ENCODE measurements at regions not wholly inside any gene's neighbourhood (a gene's known extent, or its start where the extent isn't known, plus 50 kb on each side); places are given as distances from the start of the nearest gene placed in this dataset.
"Not testable (repeated sequence)": the region's sequence is repeated elsewhere in the genome, so short reads cannot be mapped to it uniquely, and the experiment has no call there.

DNA sequence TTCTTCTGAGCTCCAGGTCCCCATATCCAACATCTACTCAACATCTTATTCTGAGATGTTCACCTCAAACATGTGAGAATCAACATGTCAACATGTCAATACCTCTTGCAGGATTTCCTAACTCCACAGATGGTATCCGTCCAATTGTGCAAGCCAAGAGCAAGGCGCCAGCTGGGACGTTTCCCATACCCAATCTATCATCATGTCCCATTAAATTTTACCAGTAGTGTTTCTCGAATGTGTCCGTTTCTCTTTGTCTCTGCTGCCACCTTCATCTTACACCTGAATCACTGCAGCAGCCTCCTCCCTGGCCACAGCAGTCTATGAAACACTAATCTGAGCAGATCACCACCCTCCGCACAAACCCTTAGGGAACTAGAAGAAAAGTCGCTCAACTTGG lies 78.0 kb upstream of the RPS6KA2 start:
- no peak for DNase-seq (ENCODE audit: low read depth in 4 of 4, low spot score in 3 of 4)

DNA sequence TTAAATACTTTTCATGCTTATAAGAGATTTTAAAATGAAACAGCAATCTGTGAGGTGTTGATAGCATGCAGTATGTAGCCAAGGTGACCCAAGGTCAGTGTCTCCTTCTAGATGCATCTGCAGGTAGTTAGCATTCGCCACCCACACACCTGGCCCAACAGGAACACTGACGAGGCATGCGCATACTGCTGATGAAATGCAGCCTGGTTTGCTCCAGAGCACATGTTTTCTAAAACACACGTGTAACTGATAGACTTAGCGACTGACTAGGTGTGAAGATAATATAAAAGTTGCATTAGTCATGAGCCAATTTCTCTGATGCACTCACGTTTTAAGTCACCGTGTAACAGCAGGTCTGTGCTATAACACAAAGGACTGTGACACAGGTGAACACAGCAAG lies 77.1 kb upstream of the RPS6KA2 start:
- DNase-seq (ENCODE audit: low read depth in 4 of 4, low spot score in 3 of 4), result no peak

DNA sequence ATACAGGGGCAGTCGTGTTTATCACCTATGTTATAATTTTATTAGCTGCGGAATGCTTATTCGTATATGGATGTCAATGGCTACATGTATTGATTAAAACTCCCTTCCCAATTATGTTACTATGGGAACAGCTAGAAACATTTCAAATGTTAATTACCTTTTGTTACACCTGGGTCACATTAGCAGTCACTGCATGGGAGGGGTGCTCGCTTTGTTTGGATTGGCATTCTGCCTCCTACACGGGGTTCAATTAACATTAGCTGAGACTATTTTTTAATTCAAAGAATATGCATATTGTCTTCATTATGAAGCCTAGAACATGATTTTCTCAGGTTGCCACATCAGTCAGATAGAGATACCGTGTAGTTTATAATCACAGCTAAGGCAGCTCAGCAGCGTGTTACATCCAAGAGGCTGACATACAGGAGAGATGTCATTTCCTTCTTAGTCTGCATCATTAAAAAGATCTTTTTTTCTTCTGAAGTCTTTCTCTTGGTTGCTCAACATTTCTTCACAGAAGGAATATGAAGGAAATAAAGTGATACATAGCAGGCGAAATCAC lies 76.2 kb upstream of the RPS6KA2 start:
- no peak for DNase-seq (ENCODE audit: low read depth in 4 of 4, low spot score in 3 of 4)

GRCh38 chr6:166701424-166701823 lies 74.4 kb upstream of the RPS6KA2 start:
- not testable (repeated sequence) for DNase-seq (ENCODE audit: low read depth in 4 of 4, low spot score in 3 of 4)

DNA sequence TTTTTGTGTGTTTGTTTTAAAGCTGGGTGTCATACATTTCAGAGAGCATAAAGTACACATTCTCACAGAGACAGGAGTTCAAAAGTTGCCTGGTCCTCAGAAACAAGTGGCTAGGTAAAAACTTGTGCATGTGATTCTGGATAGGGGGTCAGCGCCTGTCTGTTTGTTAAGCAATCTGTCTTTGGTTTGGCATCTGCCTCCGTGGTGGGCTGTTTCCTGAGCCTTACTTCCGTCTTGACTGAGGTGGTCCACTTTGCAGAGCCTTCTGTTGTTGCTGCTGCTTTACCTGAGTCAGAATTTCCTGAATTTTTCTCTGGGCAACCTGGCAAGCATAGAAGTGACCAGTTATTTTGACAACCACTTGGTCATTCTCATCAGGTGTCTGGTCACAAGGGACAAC lies 73.8 kb upstream of the RPS6KA2 start:
- not testable (repeated sequence) for DNase-seq (ENCODE audit: low read depth in 4 of 4, low spot score in 3 of 4)

- DNase-seq (ENCODE audit: low read depth in 4 of 4, low spot score in 3 of 4), result no peak
Observed at GRCh38 chr6:166697113-166697512, 70.1 kb upstream of the RPS6KA2 start.

- no peak for DNase-seq (ENCODE audit: low read depth in 4 of 4, low spot score in 3 of 4)
Observed at GRCh38 chr6:166693880-166694279, 66.8 kb upstream of the RPS6KA2 start.

- no peak for DNase-seq (ENCODE audit: low read depth in 4 of 4, low spot score in 3 of 4)
Observed at GRCh38 chr6:166692723-166693302, 65.8 kb upstream of the RPS6KA2 start.

GRCh38 chr6:166691746-166692145 lies 64.7 kb upstream of the RPS6KA2 start:
- DNase-seq (ENCODE audit: low read depth in 4 of 4, low spot score in 3 of 4), result no peak

- no peak for DNase-seq (ENCODE audit: low read depth in 4 of 4, low spot score in 3 of 4)
Observed at GRCh38 chr6:166691199-166691598, 64.1 kb upstream of the RPS6KA2 start.

DNA sequence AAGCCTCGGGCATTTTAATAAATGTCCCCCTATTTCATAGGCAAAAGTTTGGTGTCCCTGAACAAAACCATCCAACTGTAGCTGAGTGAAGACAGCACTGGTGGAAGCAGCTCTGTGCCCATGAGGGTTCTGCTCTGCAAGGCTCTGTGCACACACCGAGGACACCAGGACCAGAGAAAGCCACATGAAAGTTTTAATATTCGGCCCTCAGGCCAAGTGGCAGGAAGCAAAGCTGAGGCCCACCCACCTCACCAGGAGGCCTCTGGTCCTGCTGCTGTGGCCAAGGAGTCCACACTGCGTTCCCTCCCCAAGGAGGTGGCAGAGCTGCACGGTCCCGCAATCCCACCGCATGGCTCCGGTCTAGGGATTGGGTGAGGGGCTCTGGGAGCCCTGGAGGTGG lies 62.6 kb upstream of the RPS6KA2 start:
- DNase-seq (ENCODE audit: low read depth in 4 of 4, low spot score in 3 of 4), result no peak

- DNase-seq (ENCODE audit: low read depth in 4 of 4, low spot score in 3 of 4), result no peak
Observed at GRCh38 chr6:166688901-166689300, 61.9 kb upstream of the RPS6KA2 start.

DNA sequence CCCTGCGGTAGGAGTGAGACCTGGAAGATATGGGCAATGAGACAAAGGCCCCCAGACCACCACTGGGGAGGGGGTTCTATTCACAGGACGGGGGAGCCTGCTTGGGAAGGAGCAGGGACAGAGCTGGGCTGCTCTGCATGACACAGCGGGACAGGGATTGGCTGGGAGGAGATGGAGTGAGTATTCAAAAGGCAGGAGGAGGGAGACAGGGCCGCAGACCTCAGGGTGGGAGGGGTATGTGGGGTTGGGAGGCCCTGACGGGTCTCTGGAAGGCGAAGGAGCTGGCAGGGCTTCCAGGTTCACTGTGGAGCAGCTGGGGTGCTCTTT lies 60.8 kb upstream of the RPS6KA2 start:
- no peak for DNase-seq (ENCODE audit: low read depth in 4 of 4, low spot score in 3 of 4)

DNA sequence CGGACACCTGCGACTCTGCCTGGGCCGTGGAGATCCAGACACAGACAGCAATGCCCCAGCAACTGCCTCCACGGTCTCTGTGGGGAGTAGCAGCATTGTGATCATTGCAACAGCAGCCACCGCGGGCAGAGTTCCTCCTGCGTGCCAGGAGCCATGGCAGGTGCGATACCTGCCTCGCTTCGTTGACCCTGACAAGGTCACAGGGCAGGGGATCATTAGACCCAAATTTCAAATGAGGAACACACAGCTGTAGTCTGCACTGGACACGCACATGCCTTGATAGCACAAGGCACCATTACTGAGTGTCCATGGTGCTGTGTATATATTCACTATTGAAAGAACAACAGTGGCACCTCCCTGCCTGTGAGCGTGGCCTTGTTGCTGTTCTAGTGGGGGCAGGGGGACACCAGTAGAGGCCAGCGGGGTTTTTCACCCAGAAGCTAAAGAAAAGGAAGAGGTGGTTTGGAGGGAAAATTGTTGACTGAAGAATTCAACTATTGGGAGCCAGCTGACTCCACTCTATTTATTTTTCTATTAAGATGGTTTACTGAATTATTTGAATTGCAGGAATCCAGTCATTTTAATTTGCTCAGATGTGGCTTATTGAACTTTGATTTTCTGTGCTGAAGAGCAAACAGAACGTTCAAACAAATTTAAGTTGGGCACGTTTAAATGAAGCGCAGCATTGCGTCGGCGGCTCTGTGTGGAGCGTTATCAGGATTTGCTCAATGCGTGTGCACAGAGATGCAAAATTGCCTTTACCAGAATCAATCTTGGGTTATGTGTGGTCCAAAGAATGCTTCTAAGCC lies 60.2 kb upstream of the RPS6KA2 start:
- DNase-seq (ENCODE audit: low read depth in 4 of 4, low spot score in 3 of 4), result no peak

DNA sequence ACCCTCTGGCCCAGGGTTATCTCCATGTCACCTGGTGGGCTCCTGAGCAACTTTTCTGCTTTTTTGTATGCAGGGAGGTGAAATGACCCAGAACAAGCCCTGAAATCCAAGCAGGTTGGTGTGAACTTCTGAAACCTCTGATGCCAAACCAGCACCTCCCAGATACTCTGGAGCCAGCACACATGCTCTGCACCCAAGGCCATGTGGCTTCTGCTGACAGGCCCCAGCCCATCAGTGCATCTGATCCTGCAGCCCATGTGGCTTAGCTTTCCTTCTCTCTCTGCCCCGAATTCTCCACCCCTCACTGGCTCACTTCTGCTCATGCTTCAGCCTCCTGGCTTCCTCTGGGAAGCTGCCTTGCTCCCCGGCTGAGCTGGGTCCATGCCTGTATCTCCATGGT lies 59.3 kb upstream of the RPS6KA2 start:
- no peak for DNase-seq (ENCODE audit: low read depth in 4 of 4, low spot score in 3 of 4)

DNA sequence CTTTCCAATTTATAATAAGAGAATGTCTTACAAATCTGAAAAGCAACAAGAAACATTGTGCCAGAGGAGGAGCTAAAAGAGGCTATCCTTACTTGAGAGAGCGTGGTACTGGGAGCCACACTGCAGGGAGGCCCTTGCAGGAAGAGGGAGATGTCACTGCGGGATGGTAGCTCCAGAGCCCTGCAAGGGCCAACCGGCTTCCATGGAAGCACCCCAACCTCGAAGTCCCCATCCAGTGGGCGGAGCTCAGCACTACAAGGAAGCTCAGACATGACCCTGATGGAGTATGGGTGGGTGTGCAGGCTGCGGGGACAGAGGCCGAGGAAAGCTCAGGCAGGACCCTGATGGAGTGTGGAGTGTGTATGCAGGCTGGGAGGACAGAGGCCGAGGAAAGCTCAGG lies 57.8 kb upstream of the RPS6KA2 start:
- DNase-seq (ENCODE audit: low read depth in 4 of 4, low spot score in 3 of 4), result no peak

DNA sequence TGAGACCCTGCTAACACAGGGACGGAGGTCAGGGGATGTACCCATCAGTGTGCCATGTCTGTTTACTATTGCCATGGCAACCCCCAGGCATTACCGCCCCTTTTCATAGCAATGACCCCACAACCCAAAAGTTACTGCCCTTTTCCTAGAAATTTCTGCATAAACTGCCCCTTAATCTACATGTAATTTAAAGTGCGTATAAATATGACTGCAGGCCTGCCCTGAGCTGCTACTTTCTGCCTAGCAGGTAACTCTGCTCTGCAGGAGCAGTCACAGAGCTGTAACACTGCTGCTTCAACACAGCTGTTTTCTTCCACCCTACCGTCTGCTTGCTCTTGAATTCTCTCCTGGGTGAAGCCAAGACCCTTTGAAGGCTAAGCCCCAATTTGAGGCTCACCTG lies 57.1 kb upstream of the RPS6KA2 start:
- no peak for DNase-seq (ENCODE audit: low read depth in 4 of 4, low spot score in 3 of 4)

DNA sequence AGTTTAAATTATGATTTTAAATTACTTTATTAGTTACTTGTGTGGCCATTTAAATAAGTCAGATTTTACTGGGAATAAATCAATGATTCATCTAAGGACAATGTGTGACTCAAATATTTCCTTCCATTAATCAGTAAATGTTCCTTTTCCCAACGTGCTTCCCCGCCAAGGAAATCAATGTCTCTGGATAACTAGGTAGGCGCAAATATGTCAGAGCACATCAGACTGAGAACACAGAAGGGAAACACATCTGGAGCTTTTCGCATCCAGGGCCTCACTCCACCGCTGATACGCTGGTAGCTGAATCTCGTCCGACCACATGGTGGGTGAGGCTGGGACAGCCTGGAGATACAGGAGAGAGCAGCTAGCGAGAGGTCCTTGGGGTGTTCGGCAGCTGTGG lies 56.4 kb upstream of the RPS6KA2 start:
- no peak for DNase-seq (ENCODE audit: low read depth in 4 of 4, low spot score in 3 of 4)

DNA sequence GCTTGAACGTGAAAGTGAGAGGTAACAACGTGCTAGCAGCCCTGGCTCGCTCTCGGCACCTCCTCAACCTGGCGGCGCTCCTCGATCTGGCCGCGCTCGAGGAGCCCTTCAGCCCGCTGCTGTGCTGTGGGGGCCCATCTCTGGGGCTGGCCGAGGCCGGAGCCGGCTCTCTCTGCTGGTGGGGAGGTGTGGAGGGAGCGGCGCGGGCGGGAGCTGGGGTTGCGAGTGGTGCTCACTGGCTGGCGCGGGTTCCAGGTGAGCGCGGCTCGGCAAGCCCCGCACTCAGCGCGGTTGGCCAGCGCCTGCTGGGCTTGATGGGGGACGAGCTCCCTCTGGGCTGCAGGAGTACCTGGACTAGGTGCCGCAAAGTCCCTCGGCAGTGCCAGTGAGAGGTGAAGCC lies 52.5 kb upstream of the RPS6KA2 start:
- DNase-seq (ENCODE audit: low read depth in 4 of 4, low spot score in 3 of 4), result no peak

DNA sequence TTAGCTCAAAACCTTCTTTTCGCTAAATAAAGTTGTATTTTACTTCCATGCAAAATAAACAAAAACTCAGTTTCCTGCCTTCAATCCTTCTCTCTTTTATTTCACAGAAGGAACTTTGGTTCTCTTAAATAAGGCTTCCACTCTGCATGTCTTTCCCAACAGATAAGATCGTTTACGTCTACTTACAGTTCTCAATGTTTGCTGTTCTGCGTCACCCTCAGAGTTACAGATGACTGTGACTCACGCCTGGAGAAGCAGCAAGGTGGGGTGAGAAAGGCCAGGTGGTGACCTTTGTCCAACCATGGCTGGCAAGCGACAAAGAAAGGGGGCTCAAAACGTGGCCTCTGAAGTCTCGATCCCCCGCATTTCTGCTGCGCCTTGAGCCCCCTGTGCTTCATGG lies 51.4 kb upstream of the RPS6KA2 start:
- DNase-seq (ENCODE audit: low read depth in 4 of 4, low spot score in 3 of 4), result no peak

GRCh38 chr6:166677941-166678340 lies 50.9 kb upstream of the RPS6KA2 start:
- no peak for DNase-seq (ENCODE audit: low read depth in 4 of 4, low spot score in 3 of 4)
